ENCODE measurements at regions not wholly inside any gene's neighbourhood (a gene's known extent, or its start where the extent isn't known, plus 50 kb on each side); places are given as distances from the start of the nearest gene placed in this dataset.
"Not testable (repeated sequence)": the region's sequence is repeated elsewhere in the genome, so short reads cannot be mapped to it uniquely, and the experiment has no call there.

DNA sequence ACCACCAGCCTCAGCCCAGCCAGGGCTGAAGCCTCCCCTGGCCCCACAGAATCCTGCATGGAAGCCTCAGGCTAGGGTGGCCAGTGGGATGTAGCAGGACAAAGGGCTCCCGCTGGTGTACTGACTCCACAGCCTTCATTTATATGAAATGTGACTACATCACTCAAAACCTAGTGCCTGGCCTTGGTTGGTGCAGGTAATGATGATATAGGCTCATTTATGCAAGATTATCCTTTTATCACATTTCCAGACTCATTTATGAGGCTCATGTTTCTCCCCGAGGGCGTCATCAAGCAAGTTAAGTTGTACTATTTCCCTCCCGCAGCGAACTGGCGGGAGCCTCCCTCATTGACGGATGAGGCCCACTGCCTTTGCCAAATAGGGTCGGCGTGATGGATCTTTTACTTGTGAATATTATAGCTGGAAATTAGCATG, 179.1 kb upstream of the SMAD3 start:
- no peaks in the 10 kb centered on the region for H3K4me1 ChIP-seq (ENCODE audit: low read depth, poor library complexity, severe bottlenecking)
- no peak overlapping the region for H2AFZ ChIP-seq (ENCODE audit: low read depth)
- H3K27ac ChIP-seq = no peak overlapping the region
- H3K4me2 ChIP-seq = no peak overlapping the region
- H3K79me2 ChIP-seq (ENCODE audit: insufficient read depth, low read depth) = no peaks in the 10 kb centered on the region
- no peaks in the 10 kb centered on the region for H3K36me3 ChIP-seq (ENCODE audit: insufficient read depth)
- no peaks in the 10 kb centered on the region for H3K27me3 ChIP-seq (ENCODE audit: insufficient read depth, low read depth)
- no peak overlapping the region for H3K4me3 ChIP-seq (IDR thresholded peaks at IDR 0.05; ENCODE audit: insufficient read depth, low read depth, low read length)
- TF ChIP-seq, protein P1, sequence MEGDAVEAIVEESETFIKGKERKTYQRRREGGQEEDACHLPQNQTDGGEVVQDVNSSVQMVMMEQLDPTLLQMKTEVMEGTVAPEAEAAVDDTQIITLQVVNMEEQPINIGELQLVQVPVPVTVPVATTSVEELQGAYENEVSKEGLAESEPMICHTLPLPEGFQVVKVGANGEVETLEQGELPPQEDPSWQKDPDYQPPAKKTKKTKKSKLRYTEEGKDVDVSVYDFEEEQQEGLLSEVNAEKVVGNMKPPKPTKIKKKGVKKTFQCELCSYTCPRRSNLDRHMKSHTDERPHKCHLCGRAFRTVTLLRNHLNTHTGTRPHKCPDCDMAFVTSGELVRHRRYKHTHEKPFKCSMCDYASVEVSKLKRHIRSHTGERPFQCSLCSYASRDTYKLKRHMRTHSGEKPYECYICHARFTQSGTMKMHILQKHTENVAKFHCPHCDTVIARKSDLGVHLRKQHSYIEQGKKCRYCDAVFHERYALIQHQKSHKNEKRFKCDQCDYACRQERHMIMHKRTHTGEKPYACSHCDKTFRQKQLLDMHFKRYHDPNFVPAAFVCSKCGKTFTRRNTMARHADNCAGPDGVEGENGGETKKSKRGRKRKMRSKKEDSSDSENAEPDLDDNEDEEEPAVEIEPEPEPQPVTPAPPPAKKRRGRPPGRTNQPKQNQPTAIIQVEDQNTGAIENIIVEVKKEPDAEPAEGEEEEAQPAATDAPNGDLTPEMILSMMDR (conservative IDR thresholded peaks at IDR 0.05; ENCODE audit: low read depth, low read length) = no peak
- H3K9ac ChIP-seq = no peak overlapping the region
- no peaks in the 10 kb centered on the region for H4K20me1 ChIP-seq (ENCODE audit: insufficient read depth)

DNA sequence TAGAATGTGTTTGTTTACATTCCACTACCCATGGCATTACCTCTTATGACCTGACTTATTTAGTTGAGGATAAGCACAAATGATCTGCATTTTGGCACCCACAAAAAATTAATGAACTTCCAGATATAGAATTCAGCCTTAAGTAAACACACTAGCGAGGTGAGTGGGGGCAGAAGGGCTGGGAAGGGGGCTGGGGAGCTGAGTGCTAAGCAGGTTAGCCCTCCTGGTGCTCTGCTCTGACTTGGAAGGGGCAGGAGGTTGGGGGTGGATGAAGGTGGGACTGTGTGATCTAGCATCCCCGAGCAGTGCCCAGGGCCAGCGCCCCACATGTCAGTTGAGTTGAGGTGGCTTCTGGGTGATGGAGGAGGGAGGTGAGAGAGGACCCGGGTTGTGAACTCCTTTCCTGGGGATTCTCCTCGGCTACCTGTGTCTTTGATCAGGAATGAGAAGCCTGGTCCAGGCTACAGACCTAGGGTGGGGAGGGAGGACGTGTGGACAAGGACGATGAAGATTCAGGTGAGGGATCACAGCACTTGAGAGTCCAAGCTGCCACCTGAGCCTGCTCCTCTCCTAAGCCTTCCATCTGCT, 178.6 kb upstream of the SMAD3 start:
- no peak overlapping the region for H3K9ac ChIP-seq
- no peak overlapping the region for H3K4me2 ChIP-seq
- H3K79me2 ChIP-seq (ENCODE audit: insufficient read depth, low read depth) = no peaks in the 10 kb centered on the region
- TF ChIP-seq, protein P1 (conservative IDR thresholded peaks at IDR 0.05; ENCODE audit: low read depth, low read length) = no peak
- no peaks in the 10 kb centered on the region for H3K4me1 ChIP-seq (ENCODE audit: low read depth, poor library complexity, severe bottlenecking)
- H3K4me3 ChIP-seq (IDR thresholded peaks at IDR 0.05; ENCODE audit: insufficient read depth, low read depth, low read length) = no peak overlapping the region
- no peak overlapping the region for H2AFZ ChIP-seq (ENCODE audit: low read depth)
- H3K36me3 ChIP-seq (ENCODE audit: insufficient read depth) = no peaks in the 10 kb centered on the region
- H3K27ac ChIP-seq = no peak overlapping the region
- no peaks in the 10 kb centered on the region for H3K27me3 ChIP-seq (ENCODE audit: insufficient read depth, low read depth)
- no peaks in the 10 kb centered on the region for H4K20me1 ChIP-seq (ENCODE audit: insufficient read depth)

DNA sequence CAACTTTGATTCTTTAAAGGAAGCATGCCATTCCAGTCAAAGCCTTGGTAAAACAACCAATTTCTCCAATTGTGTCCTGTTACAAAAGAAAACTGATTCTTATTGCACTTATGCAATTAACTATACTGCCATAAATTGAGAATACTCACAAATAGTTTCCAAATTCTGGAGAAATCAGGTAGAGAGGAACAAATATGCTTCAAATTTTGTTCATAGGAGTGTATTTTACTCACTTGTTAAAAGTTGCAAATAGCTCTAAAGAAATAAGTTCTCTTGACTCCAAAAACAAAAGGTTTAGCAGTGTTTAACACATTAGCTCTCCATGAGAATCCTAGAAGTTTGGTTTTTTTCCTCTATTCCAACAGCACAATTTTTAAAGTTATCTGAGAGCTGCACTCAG, 176.1 kb upstream of the SMAD3 start:
- H2AFZ ChIP-seq (ENCODE audit: low read depth); H3K79me2 ChIP-seq (ENCODE audit: insufficient read depth, low read depth): not testable (repeated sequence)

DNA sequence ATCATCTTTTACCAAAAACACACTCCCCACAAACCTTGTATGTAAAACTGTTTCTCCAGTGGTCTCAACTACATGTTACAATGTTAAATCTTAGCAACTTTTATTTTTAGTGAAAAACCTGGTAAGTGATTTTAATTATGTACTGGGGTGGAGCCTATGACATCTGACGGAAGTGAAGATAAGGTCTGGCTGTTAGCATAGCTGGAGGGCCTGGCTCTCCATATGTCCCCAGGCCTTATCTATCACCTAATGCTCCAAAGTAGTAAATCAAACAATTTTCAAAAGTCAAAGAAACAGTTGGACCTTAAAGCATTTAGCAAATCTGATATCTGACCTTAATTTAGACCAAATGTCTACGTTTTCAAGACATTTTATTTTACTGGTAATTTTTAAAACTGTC, 173.6 kb upstream of the SMAD3 start:
- Histone ChIP-seq H3K9ac (no peak overlapping the region), H4K20me1 (ENCODE audit: insufficient read depth) (no peaks in the 10 kb centered on the region), H3K27ac (no peak overlapping the region), H3K27me3 (ENCODE audit: insufficient read depth, low read depth) (no peaks in the 10 kb centered on the region), H3K79me2 (ENCODE audit: insufficient read depth, low read depth) (no peaks in the 10 kb centered on the region), H3K4me3 (IDR thresholded peaks at IDR 0.05; ENCODE audit: insufficient read depth, low read depth, low read length) (no peak overlapping the region), H3K36me3 (ENCODE audit: insufficient read depth) (no peaks in the 10 kb centered on the region), H3K4me2 (no peak overlapping the region), H2AFZ (ENCODE audit: low read depth) (no peak overlapping the region), H3K4me1 (ENCODE audit: low read depth, poor library complexity, severe bottlenecking) (no peaks in the 10 kb centered on the region)
- TF ChIP-seq, protein P1 (conservative IDR thresholded peaks at IDR 0.05; ENCODE audit: low read depth, low read length) = no peak

More for the DNA sequence above, 176.1 kb upstream of the SMAD3 start:
- H3K27me3 ChIP-seq (ENCODE audit: insufficient read depth, low read depth); H3K4me1 ChIP-seq (ENCODE audit: low read depth, poor library complexity, severe bottlenecking); H3K27ac ChIP-seq; H3K4me2 ChIP-seq; H3K4me3 ChIP-seq (IDR thresholded peaks at IDR 0.05; ENCODE audit: insufficient read depth, low read depth, low read length); H3K9ac ChIP-seq; H4K20me1 ChIP-seq (ENCODE audit: insufficient read depth); H3K36me3 ChIP-seq (ENCODE audit: insufficient read depth): not testable (repeated sequence)

DNA sequence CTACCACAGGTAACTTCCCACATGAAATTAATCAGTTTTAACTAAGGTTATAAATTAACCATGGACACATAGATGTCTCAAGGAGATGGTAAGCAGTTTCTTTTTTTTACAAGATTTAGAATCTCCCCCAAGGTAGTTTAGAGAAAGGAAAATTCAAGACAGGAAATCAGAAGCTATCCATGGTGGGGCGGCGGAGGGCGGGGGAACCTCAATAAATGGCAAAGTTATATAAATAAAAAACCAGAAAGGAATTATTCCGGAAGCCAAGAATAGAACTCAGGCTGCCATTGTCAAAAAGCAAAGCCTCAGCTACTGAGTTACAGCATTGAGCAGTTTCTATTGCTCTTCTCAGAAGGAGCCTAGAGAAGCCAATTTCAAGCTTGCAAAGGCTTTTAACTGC, 172.1 kb upstream of the SMAD3 start:
- Histone ChIP-seq H4K20me1 (ENCODE audit: insufficient read depth) (no peaks in the 10 kb centered on the region), H3K4me2 (no peak overlapping the region), H3K27me3 (ENCODE audit: insufficient read depth, low read depth) (no peaks in the 10 kb centered on the region), H3K79me2 (ENCODE audit: insufficient read depth, low read depth) (no peaks in the 10 kb centered on the region), H2AFZ (ENCODE audit: low read depth) (no peak overlapping the region), H3K27ac (no peak overlapping the region), H3K4me3 (IDR thresholded peaks at IDR 0.05; ENCODE audit: insufficient read depth, low read depth, low read length) (no peak overlapping the region), H3K9ac (no peak overlapping the region), H3K4me1 (ENCODE audit: low read depth, poor library complexity, severe bottlenecking) (no peaks in the 10 kb centered on the region), H3K36me3 (ENCODE audit: insufficient read depth) (no peaks in the 10 kb centered on the region)
- TF ChIP-seq, protein P1 (conservative IDR thresholded peaks at IDR 0.05; ENCODE audit: low read depth, low read length) = no peak
